GM18951 (cell line): ENCODE measurements at regions not wholly inside any gene's neighbourhood (a gene's known extent, or its start where the extent isn't known, plus 50 kb on each side); places are given as distances from the start of the nearest gene placed in this dataset.

Source experiments
- POLR2A ChIP-seq: IDR thresholded peaks from 4 replicates; pipeline ENCODE4 v1.6.1; 2011; ENCODE audit warnings: mild to moderate bottlenecking; ENCODE audit not compliant: insufficient read length, insufficient read depth; ENCODE audit errors: extremely low read depth
- in situ Hi-C: fragments of 300-500 bp; cut with MboI; formaldehyde crosslinking; loops from one replicate; pipeline ENCODE4 v1.12.0; 2022; ENCODE audit warnings: low sequenced_read_pairs, mixed read lengths, inconsistent platforms; ENCODE audit not compliant: unreplicated experiment

- in situ Hi-C loops = no loop called here
- TF ChIP-seq POLR2A = no peak
Observed at GRCh38 chr10:78143576-78143975, 109.9 kb downstream of the RPS24 start.

DNA sequence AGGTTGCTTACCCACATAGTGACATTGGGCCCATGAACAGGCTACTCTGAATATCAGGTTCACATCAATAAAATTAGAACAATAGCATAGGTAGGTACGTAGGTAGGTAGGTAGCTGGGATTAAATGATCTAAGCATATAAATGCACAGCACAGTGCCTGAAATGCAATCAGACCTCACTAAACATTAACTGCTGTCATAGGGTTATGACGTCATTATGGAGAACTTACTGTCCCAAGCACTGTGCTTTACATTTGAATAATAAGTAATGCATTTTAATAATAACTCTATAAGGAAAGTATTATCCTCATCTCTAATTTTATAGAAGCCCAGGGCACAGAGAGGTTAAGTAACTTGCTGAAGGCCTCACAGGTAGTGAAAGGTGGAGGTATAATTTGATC, 112.5 kb downstream of the RPS24 start:
- TF ChIP-seq POLR2A = no peak
- in situ Hi-C loops = no loop called here

DNA sequence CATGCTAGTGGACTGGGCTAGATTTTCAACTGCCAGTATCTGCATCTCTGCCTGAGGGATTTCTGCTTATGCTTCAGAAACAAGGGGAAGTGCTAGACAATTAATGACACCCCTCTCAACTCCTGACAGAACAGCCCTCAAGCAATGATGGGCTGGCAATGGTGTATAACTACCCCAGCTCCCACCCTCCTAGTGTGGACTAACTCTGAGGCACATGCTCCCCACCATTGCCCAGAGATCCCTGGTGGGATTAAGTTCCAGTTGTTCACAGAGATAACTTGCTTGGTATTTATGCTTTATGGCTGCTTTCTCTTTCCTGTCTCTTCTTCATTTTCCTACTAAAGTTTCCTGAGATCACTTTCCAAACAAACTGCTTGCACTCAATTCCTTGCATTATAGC, 113.5 kb downstream of the RPS24 start:
- in situ Hi-C loops = no loop called here
- no peak for TF ChIP-seq POLR2A

DNA sequence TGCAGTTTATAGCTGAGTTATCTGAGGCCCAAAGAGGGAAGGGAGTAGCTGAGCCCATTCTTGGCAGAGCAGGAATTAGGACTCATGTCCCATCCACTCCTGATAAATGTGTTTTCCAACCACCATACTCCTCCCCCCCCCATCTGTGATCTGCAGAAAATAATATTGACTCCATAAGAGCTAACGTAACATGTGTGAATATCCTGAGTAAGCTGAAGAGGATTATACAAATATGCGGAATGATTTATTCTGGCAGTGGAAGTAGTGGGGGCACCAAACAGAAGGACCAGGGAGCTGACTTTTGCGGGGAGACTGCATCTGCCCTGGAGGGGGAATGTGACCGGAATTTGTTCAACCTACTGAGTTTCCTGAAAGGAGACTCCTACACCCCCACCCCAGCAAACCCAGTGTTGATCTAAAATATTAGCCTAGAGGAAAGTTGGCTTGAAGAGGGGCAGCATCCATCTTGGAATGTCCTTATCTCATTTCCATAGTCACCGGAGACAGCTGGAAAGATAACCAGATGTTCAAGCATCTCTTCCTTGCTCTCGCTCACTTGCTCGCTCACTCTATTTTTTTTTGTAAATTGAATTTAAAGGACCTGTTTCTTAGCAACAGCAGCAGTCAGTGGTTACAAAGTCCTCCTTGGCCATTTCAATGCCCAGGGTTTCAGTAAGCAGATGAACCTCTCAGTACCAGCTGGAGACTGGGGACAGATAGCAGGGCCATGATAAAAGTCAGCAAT, 114.7 kb downstream of the RPS24 start:
- TF ChIP-seq POLR2A = no peak
- in situ Hi-C loops = no loop called here

DNA sequence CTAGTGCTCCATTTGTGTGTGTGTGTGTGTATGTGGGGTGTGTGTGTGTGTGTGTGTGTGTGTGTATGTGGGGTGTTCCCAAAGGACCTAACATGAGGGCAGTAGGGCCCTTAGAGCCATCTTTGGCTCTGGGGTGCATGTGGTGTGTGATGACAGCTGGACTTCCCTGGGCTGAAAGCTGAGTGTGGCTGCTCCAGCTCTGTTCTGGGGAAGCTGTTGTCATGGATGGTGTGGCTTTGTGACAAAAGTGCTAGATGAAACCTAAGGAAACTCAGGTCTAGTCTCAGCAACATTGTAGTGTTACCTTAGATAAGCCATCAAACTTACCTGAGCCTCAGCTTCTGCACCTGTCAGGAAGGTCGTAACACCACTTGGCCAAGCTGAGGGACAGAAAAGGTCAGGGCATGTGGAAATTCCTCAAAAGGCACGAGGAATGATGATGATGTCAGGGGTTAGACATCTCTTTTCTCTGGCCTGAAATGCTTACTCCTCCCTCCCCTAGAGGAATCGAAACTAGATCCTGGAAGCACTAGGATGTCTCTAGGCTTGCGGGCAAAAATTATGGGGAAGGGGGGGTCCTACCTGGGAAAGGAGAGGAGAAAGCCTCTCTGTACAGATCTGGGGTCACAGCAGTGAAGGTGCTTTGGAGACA, 115.4 kb downstream of the RPS24 start:
- no peak for TF ChIP-seq POLR2A
- in situ Hi-C loops = no loop called here

DNA sequence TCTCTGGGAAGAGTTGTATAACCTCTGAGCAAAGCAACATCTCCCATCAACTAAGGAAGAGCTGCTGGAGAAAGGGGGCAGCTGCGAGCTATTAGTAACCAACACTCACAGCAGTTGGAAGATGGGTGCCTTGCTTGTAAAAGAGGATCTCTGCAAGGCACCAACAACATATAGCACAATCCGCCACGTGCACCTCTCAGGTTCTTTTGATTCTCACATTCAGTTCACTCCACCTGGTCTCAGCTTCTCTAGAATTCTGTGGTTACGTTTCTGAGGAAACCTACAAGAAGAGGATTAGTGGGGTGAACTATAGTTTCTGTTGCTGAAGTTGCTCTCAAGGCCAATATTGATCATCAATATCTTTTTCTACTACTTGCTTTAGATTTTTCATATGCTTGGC, 117.1 kb downstream of the RPS24 start:
- in situ Hi-C loops = no loop called here
- TF ChIP-seq POLR2A = no peak

- no peak for TF ChIP-seq POLR2A
- in situ Hi-C loops = no loop called here
Observed at GRCh38 chr10:78155722-78156121, 122.1 kb downstream of the RPS24 start.

GRCh38 chr10:78160591-78160990, 126.9 kb downstream of the RPS24 start:
- in situ Hi-C loops = no loop called here
- no peak for TF ChIP-seq POLR2A

GRCh38 chr10:78162853-78163252, 129.2 kb downstream of the RPS24 start:
- no peak for TF ChIP-seq POLR2A
- in situ Hi-C loops = no loop called here

GRCh38 chr10:78164702-78165101, 131.0 kb downstream of the RPS24 start:
- in situ Hi-C loops = no loop called here
- TF ChIP-seq POLR2A = no peak

GRCh38 chr10:78165172-78165571, 131.5 kb downstream of the RPS24 start:
- TF ChIP-seq POLR2A = no peak
- in situ Hi-C loops = no loop called here

DNA sequence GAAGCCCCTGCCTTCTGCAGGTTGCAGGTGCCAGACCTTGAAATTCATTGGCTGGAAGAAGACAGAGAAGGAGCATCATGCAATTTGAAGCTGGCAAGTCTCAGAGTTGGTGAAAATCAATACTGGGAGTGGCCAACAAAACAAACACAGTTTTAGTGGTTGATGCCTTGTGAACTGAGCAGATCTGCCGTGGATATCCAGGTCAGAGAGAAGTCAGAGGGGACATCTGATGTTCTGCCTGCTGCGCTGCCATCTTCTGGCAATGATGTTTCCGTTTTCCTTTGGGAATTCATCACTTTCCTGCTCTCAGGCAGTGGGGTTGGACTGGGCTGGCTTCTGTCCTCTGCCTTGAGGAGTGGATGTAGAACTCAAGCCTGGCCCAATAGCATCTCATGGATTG, 132.0 kb downstream of the RPS24 start:
- in situ Hi-C loops = no loop called here
- no peak for TF ChIP-seq POLR2A

GRCh38 chr10:78166261-78166660, 132.6 kb downstream of the RPS24 start:
- in situ Hi-C loops = no loop called here
- no peak for TF ChIP-seq POLR2A

DNA sequence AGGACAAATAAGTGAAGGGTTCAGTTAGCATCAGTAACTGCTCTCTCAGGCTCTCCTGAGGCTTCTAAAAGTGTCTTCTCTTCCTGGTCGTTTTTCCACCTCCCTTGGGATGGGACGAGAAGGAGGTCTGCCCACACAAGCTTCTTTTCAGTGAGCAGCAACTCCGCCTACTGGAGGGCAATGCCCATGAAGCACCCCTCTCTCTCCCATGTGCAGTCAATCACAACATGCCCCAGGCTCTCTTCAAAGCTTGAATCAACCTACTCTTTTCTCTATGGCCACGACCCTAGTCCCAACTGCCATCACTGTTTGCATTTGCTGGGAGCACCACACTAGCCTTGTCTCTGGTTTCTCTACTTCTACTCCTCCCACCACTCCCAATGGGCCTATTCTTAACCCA, 135.6 kb downstream of the RPS24 start:
- no peak for TF ChIP-seq POLR2A
- in situ Hi-C loops = no loop called here
